GM21723 (cell line): ENCODE measurements at regions not wholly inside any gene's neighbourhood (a gene's known extent, or its start where the extent isn't known, plus 50 kb on each side); places are given as distances from the start of the nearest gene placed in this dataset.
"Not testable (repeated sequence)": the region's sequence is repeated elsewhere in the genome, so short reads cannot be mapped to it uniquely, and the experiment has no call there.

Source experiments
- ATAC-seq: cut with Tn5 transposase; IDR thresholded peaks from one replicate; pipeline ENCODE4 v1.9.1; 2021; ENCODE audit warnings: mild to moderate bottlenecking, moderate library complexity; ENCODE audit not compliant: unreplicated experiment

- ATAC-seq: no peak
Observed at GRCh38 chr6:74733830-74734620, 471.8 kb downstream of the COL12A1 start.

- no peak for ATAC-seq
Observed at GRCh38 chr6:74731931-74732330, 473.9 kb downstream of the COL12A1 start.

GRCh38 chr6:74731204-74731603, 474.6 kb downstream of the COL12A1 start:
- ATAC-seq: no peak

- no peak for ATAC-seq
Observed at GRCh38 chr6:74720923-74721322, 484.9 kb downstream of the COL12A1 start.

- ATAC-seq: no peak
Observed at GRCh38 chr6:74717591-74717990, 488.3 kb downstream of the COL12A1 start.

- no peak for ATAC-seq
Observed at GRCh38 chr6:74715355-74716085, 490.3 kb downstream of the COL12A1 start.

- no peak for ATAC-seq
Observed at GRCh38 chr6:74713941-74714340, 491.9 kb downstream of the COL12A1 start.

GRCh38 chr6:74705451-74705850, 500.4 kb downstream of the COL12A1 start:
- no peak for ATAC-seq

- not testable (repeated sequence) for ATAC-seq
Observed at GRCh38 chr6:74704540-74704939, 501.3 kb downstream of the COL12A1 start.

GRCh38 chr6:74690365-74690764, 515.5 kb downstream of the COL12A1 start:
- ATAC-seq: no peak

- ATAC-seq: no peak
Observed at GRCh38 chr6:74689601-74690000, 516.3 kb downstream of the COL12A1 start.

GRCh38 chr6:74677463-74677862, 528.4 kb downstream of the COL12A1 start:
- no peak for ATAC-seq

- ATAC-seq: no peak
Observed at GRCh38 chr6:74676906-74677305, 528.9 kb downstream of the COL12A1 start.

- no peak for ATAC-seq
Observed at GRCh38 chr6:74674377-74674776, 531.5 kb downstream of the COL12A1 start.

- no peak for ATAC-seq
Observed at GRCh38 chr6:74671558-74672025, 534.3 kb downstream of the COL12A1 start.

- no peak for ATAC-seq
Observed at GRCh38 chr6:74658391-74658790, 547.5 kb downstream of the COL12A1 start.

- no peak for ATAC-seq
Observed at GRCh38 chr6:74657931-74658330, 547.9 kb downstream of the COL12A1 start.

- no peak for ATAC-seq
Observed at GRCh38 chr6:74657011-74657410, 548.8 kb downstream of the COL12A1 start.

- ATAC-seq: no peak
Observed at GRCh38 chr6:74656453-74656852, 549.4 kb downstream of the COL12A1 start.

- ATAC-seq: no peak
Observed at GRCh38 chr6:74654296-74654695, 551.6 kb downstream of the COL12A1 start.

- no peak for ATAC-seq
Observed at GRCh38 chr6:74651948-74652842, 553.7 kb downstream of the COL12A1 start.
